ENCODE measurements at regions not wholly inside any gene's neighbourhood (a gene's known extent, or its start where the extent isn't known, plus 50 kb on each side); places are given as distances from the start of the nearest gene placed in this dataset.

GRCh38 chr7:137142376-137142775 is 201.2 kb downstream of the PTN start:
- no peak for TF ChIP-seq NFIC (IDR thresholded peaks at IDR 0.05)
- no peak for TF ChIP-seq TAF1 (IDR thresholded peaks at IDR 0.05; ENCODE audit: low read depth)
- TF ChIP-seq ZBTB7A (IDR thresholded peaks at IDR 0.05; ENCODE audit: low read depth) = no peak
- TF ChIP-seq REST (IDR thresholded peaks at IDR 0.05; ENCODE audit: low read depth) = no peak
- no peak for TF ChIP-seq TCF12 (IDR thresholded peaks at IDR 0.05; ENCODE audit: low read depth)
- TF ChIP-seq CEBPB (IDR thresholded peaks at IDR 0.05) = no peak
- no peak for TF ChIP-seq RAD21 (IDR thresholded peaks at IDR 0.05; ENCODE audit: low read depth)
- TF ChIP-seq TEAD4 (IDR thresholded peaks at IDR 0.05) = no peak
- no peak for TF ChIP-seq FOXM1 (IDR thresholded peaks at IDR 0.05; ENCODE audit: borderline replicate concordance, low read depth)
- no peak for TF ChIP-seq USF1 (IDR thresholded peaks at IDR 0.05)
- no peak for TF ChIP-seq EGR1 (IDR thresholded peaks at IDR 0.05)
- no peak for TF ChIP-seq YY1 (IDR thresholded peaks at IDR 0.05; ENCODE audit: low read depth)

GRCh38 chr7:137135654-137136350 is 207.7 kb downstream of the PTN start:
- TF ChIP-seq, protein P1, sequence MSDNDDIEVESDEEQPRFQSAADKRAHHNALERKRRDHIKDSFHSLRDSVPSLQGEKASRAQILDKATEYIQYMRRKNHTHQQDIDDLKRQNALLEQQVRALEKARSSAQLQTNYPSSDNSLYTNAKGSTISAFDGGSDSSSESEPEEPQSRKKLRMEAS (IDR thresholded peaks at IDR 0.05) = no peak
- TF ChIP-seq TCF12 (IDR thresholded peaks at IDR 0.05; ENCODE audit: low read depth) (no peak), CREB1 (IDR thresholded peaks at IDR 0.05; ENCODE audit: low read depth) (no peak)

- TF ChIP-seq REST (IDR thresholded peaks at IDR 0.05; ENCODE audit: low read depth) (no peak), YY1 (IDR thresholded peaks at IDR 0.05; ENCODE audit: low read depth) (no peak), USF1 (IDR thresholded peaks at IDR 0.05) (no peak), TCF12 (IDR thresholded peaks at IDR 0.05; ENCODE audit: low read depth) (no peak), CEBPB (IDR thresholded peaks at IDR 0.05) (no peak), FOXM1 (IDR thresholded peaks at IDR 0.05; ENCODE audit: borderline replicate concordance, low read depth) (no peak), TAF1 (IDR thresholded peaks at IDR 0.05; ENCODE audit: low read depth) (no peak), ZBTB7A (IDR thresholded peaks at IDR 0.05; ENCODE audit: low read depth) (no peak), NFIC (IDR thresholded peaks at IDR 0.05) (no peak), CREB1 (IDR thresholded peaks at IDR 0.05; ENCODE audit: low read depth) (no peak), EGR1 (IDR thresholded peaks at IDR 0.05) (no peak), TEAD4 (IDR thresholded peaks at IDR 0.05) (no peak), EP300 (IDR thresholded peaks at IDR 0.05; ENCODE audit: borderline replicate concordance) (no peak), RAD21 (IDR thresholded peaks at IDR 0.05; ENCODE audit: low read depth) (no peak)
- TF ChIP-seq, protein P1 (IDR thresholded peaks at IDR 0.05) = no peak
Measured at GRCh38 chr7:137130751-137131158, 212.8 kb downstream of the PTN start.

- no peak for TF ChIP-seq YY1 (IDR thresholded peaks at IDR 0.05; ENCODE audit: low read depth)
- TF ChIP-seq EGR1 (IDR thresholded peaks at IDR 0.05) = no peak
- TF ChIP-seq ZBTB7A (IDR thresholded peaks at IDR 0.05; ENCODE audit: low read depth) = no peak
- no peak for TF ChIP-seq FOXM1 (IDR thresholded peaks at IDR 0.05; ENCODE audit: borderline replicate concordance, low read depth)
Measured at GRCh38 chr7:137129025-137129424, 214.5 kb downstream of the PTN start.

DNA sequence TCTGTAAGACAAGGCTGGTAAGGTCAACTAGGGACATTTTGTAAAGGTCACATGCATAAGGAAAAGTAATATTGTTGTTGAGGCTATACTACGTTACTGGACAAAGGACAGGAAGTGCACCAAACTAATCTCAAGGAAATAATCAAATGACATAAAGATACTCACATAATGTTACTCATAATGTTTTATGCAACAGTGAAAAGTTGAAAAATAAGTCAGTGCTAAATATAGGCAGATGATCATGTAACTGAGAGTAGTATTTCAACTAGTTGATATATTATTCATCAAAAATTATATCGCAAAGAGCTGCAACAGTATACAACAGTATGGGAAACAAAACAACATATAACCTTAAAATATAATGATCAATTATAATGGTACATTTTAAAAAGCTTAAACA is 215.7 kb downstream of the PTN start:
- TF ChIP-seq REST (IDR thresholded peaks at IDR 0.05; ENCODE audit: low read depth) (no peak), YY1 (IDR thresholded peaks at IDR 0.05; ENCODE audit: low read depth) (no peak), NFIC (IDR thresholded peaks at IDR 0.05) (no peak), RAD21 (IDR thresholded peaks at IDR 0.05; ENCODE audit: low read depth) (no peak), USF1 (IDR thresholded peaks at IDR 0.05) (no peak), CEBPB (IDR thresholded peaks at IDR 0.05) (no peak), TEAD4 (IDR thresholded peaks at IDR 0.05) (no peak), ZBTB7A (IDR thresholded peaks at IDR 0.05; ENCODE audit: low read depth) (no peak), FOXM1 (IDR thresholded peaks at IDR 0.05; ENCODE audit: borderline replicate concordance, low read depth) (no peak), CREB1 (IDR thresholded peaks at IDR 0.05; ENCODE audit: low read depth) (no peak), EGR1 (IDR thresholded peaks at IDR 0.05) (no peak)

Measured in Ishikawa (cell line).